GM19324 (cell line): ENCODE measurements at regions not wholly inside any gene's neighbourhood (a gene's known extent, or its start where the extent isn't known, plus 50 kb on each side); places are given as distances from the start of the nearest gene placed in this dataset.
"Not testable (repeated sequence)": the region's sequence is repeated elsewhere in the genome, so short reads cannot be mapped to it uniquely, and the experiment has no call there.

Experiments
- ATAC-seq: cut with Tn5 transposase; IDR thresholded peaks from one replicate; pipeline ENCODE4 v1.9.1; 2021; ENCODE audit warnings: mild to moderate bottlenecking, moderate library complexity; ENCODE audit not compliant: unreplicated experiment, low FRiP score

- ATAC-seq: no peak
These were observed 58.3 kb upstream of the EEA1 start for GRCh38 chr12:92987362-92987761.

GRCh38 chr12:92987846-92988621, 58.9 kb upstream of the EEA1 start:
- ATAC-seq: peak; percentile 83

GRCh38 chr12:92988622-92989130, 59.6 kb upstream of the EEA1 start:
- ATAC-seq: no peak

- ATAC-seq: no peak
These were observed 60.8 kb upstream of the EEA1 start for GRCh38 chr12:92989715-92990484.

GRCh38 chr12:92991134-92991533, 62.0 kb upstream of the EEA1 start:
- ATAC-seq: no peak

- ATAC-seq: no peak
These were observed 62.9 kb upstream of the EEA1 start for GRCh38 chr12:92992041-92992440.

GRCh38 chr12:92993259-92993658, 64.2 kb upstream of the EEA1 start:
- no peak for ATAC-seq

- peak; percentile 81 for ATAC-seq
These were observed 66.3 kb upstream of the EEA1 start for GRCh38 chr12:92995258-92995903.

- no peak for ATAC-seq
These were observed 70.9 kb upstream of the EEA1 start for GRCh38 chr12:93000026-93000425.

- no peak for ATAC-seq
These were observed 72.3 kb upstream of the EEA1 start for GRCh38 chr12:93001407-93001806.

GRCh38 chr12:93002293-93003054, 73.4 kb upstream of the EEA1 start:
- ATAC-seq: no peak

GRCh38 chr12:93003531-93004239, 74.6 kb upstream of the EEA1 start:
- ATAC-seq: no peak

GRCh38 chr12:93005928-93006392, 76.9 kb upstream of the EEA1 start:
- ATAC-seq: no peak

- ATAC-seq: no peak
These were observed 77.5 kb upstream of the EEA1 start for GRCh38 chr12:93006471-93007208.

GRCh38 chr12:93007544-93007943, 78.4 kb upstream of the EEA1 start:
- no peak for ATAC-seq

GRCh38 chr12:93008044-93008778, 79.1 kb upstream of the EEA1 start:
- ATAC-seq: no peak

GRCh38 chr12:93008880-93009279, 79.8 kb upstream of the EEA1 start:
- not testable (repeated sequence) for ATAC-seq

GRCh38 chr12:93009533-93009932, 80.4 kb upstream of the EEA1 start:
- no peak for ATAC-seq
